ENCODE measurements at regions not wholly inside any gene's neighbourhood (a gene's known extent, or its start where the extent isn't known, plus 50 kb on each side); places are given as distances from the start of the nearest gene placed in this dataset.

GRCh38 chr17:33459078-33459940, 166.2 kb upstream of the ASIC2 start:
- WGBS, 3 donors: 49 to 60% (median 59%) methylated on average over 17 of the region's 17 CpGs
- H3K4me1 ChIP-seq (ENCODE audit: insufficient read depth): no peaks in the 10 kb centered on the region
- TF ChIP-seq CTCF (IDR thresholded peaks at IDR 0.05) (no peak), POLR2A (IDR thresholded peaks at IDR 0.05) (no peak), EP300 (IDR thresholded peaks at IDR 0.05) (no peak)
- intact Hi-C loops (cut with DNase I): no loop called here
- no peak for DNase-seq
- no peaks in the 10 kb centered on the region for H3K27me3 ChIP-seq
- H3K9me3 ChIP-seq: no peaks in the 10 kb centered on the region
- no peak overlapping the region for H3K27ac ChIP-seq
- no peaks in the 10 kb centered on the region for H3K36me3 ChIP-seq
- no peak overlapping the region for H3K4me3 ChIP-seq

GRCh38 chr17:33460781-33461450, 167.8 kb upstream of the ASIC2 start:
- intact Hi-C loops (cut with DNase I): no loop called here
- TF ChIP-seq POLR2A (IDR thresholded peaks at IDR 0.05) (no peak), CTCF (IDR thresholded peaks at IDR 0.05) (no peak), EP300 (IDR thresholded peaks at IDR 0.05) (no peak)
- Histone ChIP-seq H3K4me1 (ENCODE audit: insufficient read depth) (no peaks in the 10 kb centered on the region), H3K9me3 (no peaks in the 10 kb centered on the region), H3K27ac (no peak overlapping the region), H3K36me3 (no peaks in the 10 kb centered on the region), H3K27me3 (no peaks in the 10 kb centered on the region), H3K4me3 (no peak overlapping the region)
- 58 to 62% (median 58%) methylated on average over 4 of the region's 4 CpGs for WGBS, 3 donors
- no peak for DNase-seq

- intact Hi-C loops (cut with DNase I): no loop called here
- TF ChIP-seq EP300 (IDR thresholded peaks at IDR 0.05) (no peak), CTCF (IDR thresholded peaks at IDR 0.05) (no peak), POLR2A (IDR thresholded peaks at IDR 0.05) (no peak)
- DNase-seq: no peak
- Histone ChIP-seq H3K9me3 (no peaks in the 10 kb centered on the region), H3K27ac (no peak overlapping the region), H3K36me3 (no peaks in the 10 kb centered on the region), H3K27me3 (no peaks in the 10 kb centered on the region), H3K4me3 (no peak overlapping the region), H3K4me1 (ENCODE audit: insufficient read depth) (no peaks in the 10 kb centered on the region)
These were observed 170.8 kb upstream of the ASIC2 start for GRCh38 chr17:33463887-33464286.

GRCh38 chr17:33464669-33465280, 171.7 kb upstream of the ASIC2 start:
- Histone ChIP-seq H3K9me3 (no peaks in the 10 kb centered on the region), H3K4me1 (ENCODE audit: insufficient read depth) (no peaks in the 10 kb centered on the region), H3K27me3 (no peaks in the 10 kb centered on the region), H3K4me3 (no peak overlapping the region), H3K27ac (no peak overlapping the region), H3K36me3 (no peaks in the 10 kb centered on the region)
- no peak for DNase-seq
- intact Hi-C loops (cut with DNase I): no loop called here
- no peak for TF ChIP-seq CTCF (IDR thresholded peaks at IDR 0.05)
- no peak for TF ChIP-seq POLR2A (IDR thresholded peaks at IDR 0.05)
- no peak for TF ChIP-seq EP300 (IDR thresholded peaks at IDR 0.05)
